ENCODE measurements at regions not wholly inside any gene's neighbourhood (a gene's known extent, or its start where the extent isn't known, plus 50 kb on each side); places are given as distances from the start of the nearest gene placed in this dataset.

DNA sequence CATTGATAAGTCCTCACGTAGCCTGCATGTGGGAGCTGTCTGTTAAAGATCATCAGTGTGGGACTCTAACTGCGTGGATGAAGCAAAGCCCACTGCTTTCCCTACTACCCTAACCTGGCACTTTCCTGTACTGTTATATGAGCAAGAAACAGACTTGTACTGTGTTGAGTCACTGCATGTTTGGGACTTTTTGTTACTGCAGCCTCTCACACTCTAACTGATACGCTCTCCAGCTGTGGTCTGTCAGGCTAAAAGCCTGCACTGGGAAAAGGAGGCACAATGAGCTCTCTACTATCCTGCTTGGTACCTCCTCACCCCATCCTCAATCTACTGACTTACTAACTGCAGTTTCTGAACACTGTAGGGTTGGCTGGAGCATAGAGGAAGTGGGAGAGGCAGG lies 93.7 kb upstream of the PLET1 start:
- no peak for FAIRE-seq
- no peak for DNase-seq (ENCODE audit: low spot score)

DNA sequence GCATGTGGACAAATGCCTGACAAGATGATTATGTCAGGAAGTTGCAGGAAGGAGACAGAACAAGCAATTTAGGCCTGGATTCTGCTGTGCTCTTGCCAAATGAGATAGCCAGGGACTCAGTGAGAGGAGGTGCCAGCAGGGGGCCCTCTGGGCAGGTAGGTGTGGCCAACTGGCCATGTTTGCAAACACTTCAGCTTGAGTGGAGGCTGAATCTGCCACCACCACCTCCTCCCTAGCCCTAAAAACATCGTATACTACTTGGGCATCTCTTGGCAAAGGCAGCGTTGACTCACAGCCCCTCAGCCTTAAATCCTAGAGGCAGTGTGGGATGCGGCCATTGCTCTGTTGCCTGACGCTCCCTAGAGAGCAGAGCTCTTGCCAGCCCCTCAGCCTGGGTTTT lies 95.1 kb upstream of the PLET1 start:
- FAIRE-seq (peak; percentile 17), DNase-seq (ENCODE audit: low spot score) (no peak)

DNA sequence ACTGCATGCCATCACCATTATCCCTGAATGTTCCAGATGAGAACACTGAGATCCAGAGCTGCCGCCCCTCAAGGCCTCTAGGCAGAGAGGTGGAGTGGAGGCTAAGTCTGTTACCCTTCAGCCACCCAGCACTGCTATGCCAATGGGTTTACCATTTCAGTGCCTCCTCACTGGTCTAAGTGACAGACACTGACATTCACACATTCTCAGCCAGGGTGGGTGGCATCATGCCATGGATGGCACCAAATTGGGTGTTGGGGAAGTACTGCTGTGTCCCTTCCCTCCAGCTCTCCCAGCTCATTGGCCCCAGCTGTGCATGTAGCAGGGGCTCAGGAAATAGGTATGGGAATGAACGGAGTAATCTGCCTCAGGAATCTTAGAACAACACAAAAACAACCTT lies 96.8 kb upstream of the PLET1 start:
- peak; percentile 23 for FAIRE-seq
- no peak for DNase-seq (ENCODE audit: low spot score)

DNA sequence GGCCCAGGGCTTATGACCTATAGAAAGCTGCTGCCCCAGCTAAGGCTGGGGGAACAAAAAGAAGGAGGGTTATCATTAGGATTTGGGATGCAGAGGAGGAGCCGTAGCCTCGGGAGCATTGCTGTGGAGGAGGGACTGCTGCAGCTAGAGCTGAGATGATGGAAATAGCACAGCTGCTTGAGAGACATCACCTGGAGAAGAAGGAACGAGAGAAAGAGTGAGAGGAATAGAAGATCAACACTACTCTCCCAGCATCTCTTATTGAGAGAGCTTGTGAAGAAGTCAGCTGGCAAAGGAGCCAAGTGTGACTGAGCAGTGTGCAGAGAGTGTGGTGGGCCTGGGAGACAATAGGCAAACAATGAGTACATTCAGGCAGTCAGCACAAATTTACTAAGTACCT lies 100.7 kb upstream of the PLET1 start:
- no peak for DNase-seq (ENCODE audit: low spot score)

DNA sequence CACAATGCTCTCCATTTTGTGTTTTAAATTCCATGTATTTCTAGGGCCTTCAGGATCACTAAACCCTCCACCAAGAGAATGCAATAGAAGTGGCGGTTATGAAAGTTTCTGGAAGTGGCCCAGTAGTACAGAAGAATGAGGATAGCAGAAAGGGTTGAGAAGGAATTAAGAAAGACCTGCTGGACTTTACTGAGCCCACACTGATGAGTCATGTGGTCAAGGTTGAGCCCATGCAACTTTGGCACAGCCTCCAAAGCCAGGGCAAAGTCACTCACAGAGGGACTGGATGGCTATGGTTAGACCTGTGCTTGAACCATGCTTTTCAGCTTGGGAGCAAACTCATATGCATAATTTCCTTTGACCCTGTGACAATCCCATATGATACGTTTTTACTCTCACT lies 102.9 kb upstream of the PLET1 start:
- FAIRE-seq (no peak), DNase-seq (ENCODE audit: low spot score) (no peak)

More for the DNA sequence above, 100.7 kb upstream of the PLET1 start:
- peak; percentile 35 for FAIRE-seq

DNA sequence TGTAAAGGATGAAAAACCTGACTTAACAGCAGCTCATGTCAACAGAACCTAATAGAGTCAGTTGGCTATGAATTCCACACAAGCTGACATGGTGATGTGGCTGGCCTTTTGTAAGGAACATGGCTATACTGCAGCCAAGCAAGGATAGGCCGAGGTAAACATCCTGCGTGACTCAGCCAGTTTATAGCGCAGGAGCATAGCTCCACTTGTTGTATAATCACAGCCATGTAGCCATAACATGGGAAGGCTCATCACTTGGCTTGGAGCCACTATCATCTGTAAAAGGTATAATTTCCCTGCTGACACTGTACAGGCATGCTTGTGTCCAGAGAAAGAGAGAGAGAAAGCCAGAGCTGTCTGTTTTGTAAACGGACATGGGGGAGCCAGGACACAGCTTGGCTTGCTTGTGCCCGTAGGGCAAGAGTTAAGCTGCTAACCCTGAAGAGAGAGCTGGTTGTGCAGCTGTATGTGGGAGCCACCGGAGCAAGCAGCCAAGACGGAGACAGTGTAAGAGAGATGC lies 104.4 kb upstream of the PLET1 start:
- DNase-seq (ENCODE audit: low spot score) (peak; percentile 58), FAIRE-seq (peak; percentile 97)

DNA sequence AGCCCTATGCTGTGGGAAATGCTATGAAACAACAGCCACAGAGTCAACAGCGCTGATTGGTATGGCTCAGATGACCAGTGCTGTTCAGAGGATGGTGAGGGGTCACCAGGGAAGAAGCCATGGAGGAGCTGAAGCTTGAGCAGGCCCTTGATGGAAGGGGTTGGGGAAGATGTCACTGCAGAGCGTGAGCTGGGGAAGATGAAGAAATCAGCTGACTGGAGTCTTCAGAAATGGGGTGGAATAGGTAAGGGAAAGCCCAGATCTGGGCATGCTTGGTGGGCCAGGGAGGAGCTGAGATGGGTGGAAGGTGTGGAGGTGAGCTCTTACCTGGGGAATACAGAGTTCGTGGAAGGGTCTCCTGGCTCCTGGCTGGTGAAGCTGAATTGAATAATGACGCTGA lies 105.4 kb upstream of the PLET1 start:
- DNase-seq (ENCODE audit: low spot score) (no peak), FAIRE-seq (no peak)

DNA sequence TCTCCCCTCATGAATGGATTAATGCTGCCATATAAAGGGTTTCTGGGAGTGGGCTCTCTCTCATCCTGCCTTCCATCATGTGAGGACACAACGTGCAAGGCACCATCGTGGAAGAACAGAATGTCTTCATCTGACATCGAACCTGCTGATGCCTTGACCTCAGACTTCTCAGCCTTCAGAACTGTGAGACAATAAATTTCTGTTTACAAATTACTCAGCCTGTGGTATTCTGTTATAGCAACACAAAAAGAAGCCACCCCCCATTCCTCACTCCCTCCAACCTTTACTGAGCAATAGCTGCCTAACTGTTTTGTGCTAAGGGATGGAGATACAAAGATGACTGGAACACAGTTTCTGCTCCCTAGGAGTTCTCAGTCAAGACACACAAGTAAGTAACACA lies 106.1 kb upstream of the PLET1 start:
- FAIRE-seq, result no peak
- no peak for DNase-seq (ENCODE audit: low spot score)

DNA sequence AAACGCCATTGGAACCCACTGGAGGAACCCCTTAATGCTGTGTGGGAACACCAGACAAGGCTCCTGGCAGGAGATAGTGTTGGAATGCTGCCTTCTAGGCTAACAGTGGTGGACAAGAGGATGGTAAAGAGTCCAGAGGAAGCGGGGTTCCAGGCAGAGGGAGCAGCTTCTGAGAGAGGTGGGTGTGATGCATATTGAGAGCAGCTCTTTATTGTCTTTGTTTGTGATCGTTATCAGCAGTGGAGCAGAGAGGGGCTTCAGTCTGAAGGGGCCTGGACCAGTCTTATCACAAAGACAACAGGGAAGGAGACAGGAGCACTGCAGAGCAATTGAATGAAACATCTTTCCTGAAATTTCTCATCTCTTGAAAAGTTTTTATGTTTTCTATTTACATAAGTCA lies 106.8 kb upstream of the PLET1 start:
- FAIRE-seq (no peak), DNase-seq (ENCODE audit: low spot score) (no peak)

DNA sequence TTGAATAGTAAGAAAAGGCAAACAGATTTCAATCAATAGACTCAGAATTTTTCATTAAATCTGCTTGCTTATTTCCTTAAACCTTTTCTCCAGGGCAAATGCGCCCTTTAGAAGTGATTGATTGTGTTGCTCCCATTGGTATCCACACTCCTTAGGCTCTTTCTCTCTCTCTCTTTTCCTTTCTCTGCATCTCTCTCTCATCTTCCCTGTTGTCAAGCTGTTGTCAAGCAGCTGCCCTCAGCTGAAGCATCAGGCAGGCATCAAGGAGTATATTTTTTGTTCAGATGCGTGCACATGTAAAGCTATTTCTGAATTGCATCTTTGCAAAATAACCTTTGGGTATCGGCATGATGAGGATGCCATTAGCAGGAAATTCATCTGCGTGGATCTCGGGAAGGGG lies 107.2 kb upstream of the PLET1 start:
- no peak for FAIRE-seq
- DNase-seq (ENCODE audit: low spot score), result no peak

DNA sequence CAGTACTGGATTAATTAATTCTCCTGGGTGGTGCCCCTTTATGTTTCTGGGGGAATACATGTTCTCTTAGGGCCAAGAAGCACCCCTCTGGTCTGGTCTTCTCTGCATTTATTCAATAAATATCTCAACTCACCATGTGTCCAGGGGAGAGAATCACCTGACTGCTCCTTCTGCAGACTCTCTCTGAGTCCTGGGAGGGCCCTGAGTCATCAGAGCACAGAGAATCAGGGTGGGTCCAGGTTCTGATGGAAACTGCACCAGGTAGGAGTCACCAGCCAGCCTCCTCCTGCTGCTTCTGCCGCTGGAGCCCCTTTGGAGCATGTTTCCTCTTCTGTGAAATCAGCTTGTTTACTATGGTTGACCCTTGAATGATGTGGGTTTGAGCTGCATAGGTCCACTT lies 107.7 kb upstream of the PLET1 start:
- no peak for FAIRE-seq
- no peak for DNase-seq (ENCODE audit: low spot score)

DNA sequence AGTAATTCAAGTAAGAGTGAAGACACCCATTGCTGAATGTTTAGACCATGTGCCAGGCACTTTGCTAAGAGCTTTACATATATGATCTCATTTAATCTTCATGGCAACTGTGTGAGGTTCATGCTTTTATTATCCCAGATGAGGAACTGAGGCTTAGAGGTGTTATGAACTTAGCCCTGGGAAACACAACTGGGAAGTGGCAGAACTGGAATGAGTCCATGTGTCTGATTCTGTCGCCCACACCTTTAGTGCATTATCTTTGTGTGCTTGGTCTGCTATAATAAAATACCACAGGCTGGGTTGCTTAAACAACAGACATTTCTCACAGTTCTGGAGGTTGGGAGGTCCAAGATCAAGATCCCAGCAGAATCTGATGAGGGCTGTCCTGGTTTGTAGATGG lies 108.7 kb upstream of the PLET1 start:
- DNase-seq (ENCODE audit: low spot score) (no peak), FAIRE-seq (no peak)

DNA sequence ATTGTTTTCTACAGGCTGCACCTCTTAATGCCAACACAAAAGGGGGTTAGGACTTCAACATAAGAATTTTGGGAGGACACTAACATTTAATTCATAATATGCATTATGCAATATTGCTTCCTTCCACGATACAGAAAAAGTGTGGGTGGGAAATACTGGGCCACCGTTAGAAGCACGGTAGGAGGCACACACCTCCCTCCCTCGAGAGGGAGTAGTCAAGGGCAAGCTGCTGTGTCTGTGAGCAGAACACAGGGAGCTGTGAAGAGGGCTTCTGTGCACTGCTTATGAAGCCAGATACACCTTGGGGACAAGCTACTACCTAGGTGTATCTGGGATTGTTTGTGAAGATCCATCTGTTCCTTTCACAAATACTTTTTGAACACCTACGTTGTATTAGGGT lies 109.3 kb upstream of the PLET1 start:
- no peak for FAIRE-seq

DNA sequence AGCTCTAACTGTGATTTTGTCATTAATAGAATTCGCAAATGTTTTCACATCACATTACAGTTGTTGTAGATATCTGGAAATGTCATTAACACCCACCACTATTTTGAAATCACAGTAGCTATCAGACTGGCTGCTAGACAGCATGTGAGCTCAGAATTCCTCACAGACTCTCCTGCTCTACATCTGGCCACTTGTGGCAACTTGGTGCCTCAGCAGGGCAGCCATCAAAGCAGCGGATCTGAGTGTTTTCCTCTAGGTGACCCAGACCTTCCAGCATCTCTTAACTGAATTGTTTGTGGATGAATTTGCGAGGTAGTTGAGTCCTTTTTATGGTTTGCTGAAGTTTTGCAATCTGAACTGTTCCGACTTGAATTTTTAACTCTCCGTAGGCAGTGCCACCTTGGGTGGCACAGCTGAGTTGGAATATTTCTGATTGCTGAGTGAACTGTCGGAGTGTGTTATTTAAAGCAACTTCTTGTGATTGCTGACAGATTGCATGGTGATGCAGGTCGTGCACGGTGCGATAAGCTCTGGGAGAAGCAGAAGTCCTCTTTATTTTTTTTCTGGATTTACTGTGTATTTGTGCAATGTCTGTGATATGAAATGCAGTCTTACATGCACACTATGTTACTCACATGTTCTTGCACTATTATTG lies 114.0 kb upstream of the PLET1 start:
- DNase-seq (ENCODE audit: low spot score) (no peak), FAIRE-seq (no peak)

More for the DNA sequence above, 109.3 kb upstream of the PLET1 start:
- DNase-seq (ENCODE audit: low spot score), result no peak

DNA sequence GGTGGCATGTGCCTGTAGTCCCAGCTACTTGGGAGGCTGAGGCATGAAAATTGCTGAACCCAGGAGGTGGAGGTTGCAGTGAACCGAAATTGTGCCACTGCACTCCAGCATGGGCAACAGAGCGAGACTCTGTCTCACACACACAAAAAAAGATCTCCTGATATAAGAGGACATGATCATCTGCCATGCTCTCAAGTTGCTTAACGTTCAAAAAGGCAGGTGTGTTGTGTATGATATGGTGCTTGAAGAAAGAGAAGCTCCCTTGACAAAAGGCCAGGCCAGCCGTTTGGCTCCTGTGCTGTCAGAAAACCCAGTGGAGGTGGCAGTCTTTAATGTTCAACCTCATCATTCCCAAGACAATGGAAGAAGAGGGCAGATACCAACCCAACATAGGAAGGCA lies 117.3 kb upstream of the PLET1 start:
- no peak for FAIRE-seq

DNA sequence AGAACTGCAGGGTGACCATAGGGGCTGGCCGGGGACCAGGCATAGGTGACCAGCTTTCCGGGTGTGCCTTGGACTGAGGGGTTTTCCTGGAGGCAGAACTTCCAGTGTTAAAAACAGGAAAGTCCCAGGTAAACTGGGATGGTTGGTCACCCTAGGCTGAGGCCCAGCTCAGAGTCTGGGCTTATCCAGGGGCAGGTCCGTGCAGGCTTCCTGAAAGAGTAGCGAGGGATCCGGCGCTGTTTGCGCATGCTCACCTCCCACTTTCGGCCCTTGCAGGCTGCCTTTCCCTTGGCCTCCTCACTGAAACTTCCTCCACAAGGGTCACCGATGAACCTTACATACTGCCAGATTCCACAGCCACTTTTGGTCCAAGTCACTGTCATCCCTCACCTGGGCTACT lies 119.8 kb upstream of the PLET1 start:
- no peak for DNase-seq (ENCODE audit: low spot score)
- no peak for FAIRE-seq

More for the DNA sequence above, 117.3 kb upstream of the PLET1 start:
- no peak for DNase-seq (ENCODE audit: low spot score)

DNA sequence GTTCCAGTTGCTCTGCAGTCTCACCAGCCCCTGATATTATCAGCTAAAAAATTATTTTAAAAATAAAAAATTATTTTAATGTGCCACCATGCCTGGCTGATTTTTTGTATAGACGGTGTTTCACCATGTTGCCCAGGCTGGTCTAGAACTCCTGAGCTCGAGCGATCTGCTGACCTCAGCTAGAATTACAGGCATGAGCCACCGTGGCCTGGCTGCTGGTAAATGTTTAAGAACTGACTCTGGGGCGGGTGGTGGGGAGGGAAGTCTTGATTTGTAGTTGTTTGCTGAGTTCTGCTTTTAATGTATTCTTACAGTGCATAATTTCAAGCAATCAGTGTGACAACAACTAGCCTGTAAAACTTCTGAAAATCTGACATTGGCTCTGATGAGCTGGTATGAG lies 120.9 kb upstream of the PLET1 start:
- FAIRE-seq (peak; percentile 13), DNase-seq (ENCODE audit: low spot score) (no peak)

DNA sequence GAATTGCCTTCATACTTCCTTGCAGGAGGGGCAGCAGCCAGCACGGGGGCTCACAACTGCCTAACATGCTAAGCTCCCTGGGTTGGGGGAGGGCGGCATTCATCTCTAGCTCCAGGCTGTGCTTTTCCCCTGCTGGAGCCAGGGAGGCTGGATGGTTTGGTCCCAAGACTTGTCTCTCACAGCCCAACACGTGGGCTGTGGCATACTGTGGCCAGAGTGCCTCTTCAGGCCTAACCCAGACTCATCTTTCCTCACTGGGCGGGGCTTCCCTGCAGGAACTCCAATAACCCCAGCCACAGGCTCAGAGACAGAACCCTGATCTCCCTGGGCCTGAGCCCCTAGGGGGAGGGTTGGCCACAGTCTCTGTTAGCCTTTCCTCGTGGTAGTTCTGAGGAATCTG lies 121.9 kb upstream of the PLET1 start:
- DNase-seq (ENCODE audit: low spot score) (no peak), FAIRE-seq (no peak)

DNA sequence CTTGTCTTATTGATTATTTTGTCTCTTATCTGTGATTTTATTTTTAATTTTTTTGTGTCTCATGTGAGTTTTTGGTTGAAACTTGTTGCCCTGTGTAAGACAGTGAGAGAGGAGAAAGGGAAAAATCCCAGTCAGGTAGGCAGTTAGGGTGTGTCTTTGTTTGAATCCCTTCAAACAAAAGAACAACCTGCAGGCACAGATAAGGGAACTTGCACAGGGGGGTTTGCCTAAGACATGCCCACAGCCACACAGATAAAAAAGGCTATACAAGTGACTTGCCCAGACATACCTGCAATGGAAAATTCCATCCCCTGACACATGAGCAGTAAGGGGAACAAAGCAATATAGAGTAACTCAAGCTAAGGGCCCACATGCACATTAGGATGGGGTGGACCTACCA lies 127.8 kb upstream of the PLET1 start:
- FAIRE-seq (no peak), DNase-seq (ENCODE audit: low spot score) (no peak)

DNA sequence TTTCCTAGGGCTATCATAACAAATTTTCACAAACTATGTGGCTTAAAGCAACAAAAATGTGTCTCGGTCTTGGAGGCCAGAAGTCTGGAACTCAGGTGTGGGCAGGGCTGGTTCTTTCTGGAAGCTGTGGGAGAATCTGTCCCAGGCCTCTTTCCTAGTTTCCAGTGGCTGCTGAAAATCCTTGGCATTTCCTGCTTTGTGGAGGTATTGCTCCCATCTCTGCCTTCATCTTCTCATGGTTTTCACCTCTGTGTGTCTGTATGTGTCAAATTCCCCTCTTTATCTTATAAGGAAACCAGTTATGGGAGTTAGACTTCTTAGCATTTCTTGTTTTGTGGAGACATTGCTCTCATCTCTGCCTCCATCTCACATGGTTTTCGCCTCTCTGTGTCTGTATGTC lies 130.4 kb upstream of the PLET1 start:
- FAIRE-seq (no peak), DNase-seq (ENCODE audit: low spot score) (no peak)

DNA sequence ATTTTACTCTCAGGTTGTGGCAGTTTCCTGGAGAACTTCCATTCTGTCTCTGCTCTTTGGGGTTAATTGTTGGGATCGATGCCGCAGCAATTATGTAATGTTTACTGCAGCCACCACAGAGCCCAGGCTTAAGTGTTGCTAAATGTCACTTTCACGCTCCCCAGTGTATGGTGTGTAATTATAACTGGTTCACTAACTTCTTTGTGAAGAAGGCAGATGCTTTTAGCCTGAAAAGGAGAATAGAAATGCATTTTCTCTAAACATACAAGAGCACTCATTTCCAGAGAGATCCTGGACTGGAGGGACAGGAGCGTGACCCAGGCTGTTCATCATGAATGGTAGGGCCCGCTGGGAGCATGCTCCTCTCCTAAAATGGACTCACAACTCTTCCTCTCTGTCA lies 132.2 kb upstream of the PLET1 start:
- FAIRE-seq (no peak), DNase-seq (ENCODE audit: low spot score) (no peak)

DNA sequence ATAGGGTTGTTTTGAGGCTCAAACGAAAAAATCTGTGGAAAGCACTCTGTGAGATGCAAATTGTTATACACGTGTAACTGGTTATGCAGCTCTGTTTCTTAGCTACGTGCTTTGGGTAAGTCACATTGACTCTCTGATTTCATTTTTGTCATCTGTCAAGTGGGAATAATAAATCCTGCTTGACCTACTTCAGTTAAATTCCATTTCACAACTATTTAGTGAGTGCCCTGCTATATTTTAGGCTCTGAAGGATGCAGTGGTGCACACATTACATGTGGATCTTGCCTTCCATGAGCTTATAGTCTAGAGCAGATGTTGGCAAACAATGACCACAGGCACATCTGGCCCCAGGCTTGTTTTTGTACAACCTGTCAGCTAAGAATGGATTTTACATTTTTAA lies 133.6 kb upstream of the PLET1 start:
- DNase-seq (ENCODE audit: low spot score) (no peak), FAIRE-seq (no peak)

DNA sequence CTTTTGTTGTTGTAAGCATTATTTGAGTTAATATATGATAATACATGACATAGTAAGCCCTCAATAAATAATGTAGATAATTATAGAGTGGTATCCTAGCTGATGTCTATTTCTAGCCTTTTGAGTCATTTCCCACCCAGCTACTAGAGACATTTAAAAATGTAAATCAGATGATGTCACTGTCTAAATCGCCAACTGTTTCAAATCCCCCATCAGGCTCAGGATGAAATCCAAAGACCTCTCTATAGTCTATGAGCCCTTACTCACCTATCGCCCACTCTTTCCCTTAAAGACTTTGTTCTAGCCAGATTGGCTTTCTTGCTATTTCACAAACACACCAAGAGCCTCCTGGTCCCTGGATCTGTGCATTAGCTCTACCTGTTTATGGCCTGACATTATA lies 135.4 kb upstream of the PLET1 start:
- FAIRE-seq (no peak), DNase-seq (ENCODE audit: low spot score) (no peak)
